ENCODE measurements at regions not wholly inside any gene's neighbourhood (a gene's known extent, or its start where the extent isn't known, plus 50 kb on each side); places are given as distances from the start of the nearest gene placed in this dataset.

GRCh38 chr9:107906074-107906473 is 416.5 kb upstream of the KLF4 start:
- Histone ChIP-seq H3K36me3 (ENCODE audit: control insufficient read depth in 2 of 2, extremely low read depth in 1 of 2, insufficient read depth in 2 of 2, low read length in 2 of 2) (no peaks in the 10 kb centered on the region), H4K20me1 (replicated peaks; ENCODE audit: control insufficient read depth, extremely low read depth, insufficient read depth, low read length) (no peaks in the 10 kb centered on the region), H3K27ac (ENCODE audit: insufficient read depth, low read depth, low read length) (no peak overlapping the region), H3K27me3 (ENCODE audit: control insufficient read depth in 2 of 2, insufficient read depth in 2 of 2, low read length in 2 of 2) (no peaks in the 10 kb centered on the region), H2AFZ (ENCODE audit: low read depth, low read length) (no peak overlapping the region), H3K4me2 (ENCODE audit: insufficient read depth, low read length) (no peak overlapping the region), H3K79me2 (ENCODE audit: control insufficient read depth, insufficient read depth, low read length) (no peaks in the 10 kb centered on the region), H3K9me3 (replicated peaks; ENCODE audit: control insufficient read depth, insufficient read depth, low read length) (no peaks in the 10 kb centered on the region), H3K4me3 (replicated peaks in 1 of 3; ENCODE audit: insufficient read depth in 1 of 3, low read depth in 1 of 3, low read length in 3 of 3) (no peak overlapping the region), H3K4me1 (ENCODE audit: control insufficient read depth, extremely low read depth, insufficient read depth, low read length) (no peaks in the 10 kb centered on the region), H3K9ac (replicated peaks; ENCODE audit: extremely low read depth, insufficient read depth, low read length) (no peak overlapping the region), H3K9me1 (replicated peaks; ENCODE audit: control insufficient read depth, extremely low read depth, insufficient read depth, low read length) (no peaks in the 10 kb centered on the region)
- intact Hi-C loops (cut with micrococcal nuclease) (no loop called here), dilution Hi-C loops (cut with MboI; ENCODE audit: extremely low pct_ligation_motif_present, low sequenced_read_pairs) (no loop called here)
- no peak for DNase-seq (ENCODE audit: low read depth, low spot score)
- TF ChIP-seq POLR2A (IDR thresholded peaks at IDR 0.05; ENCODE audit: low read depth, low read length) (no peak), MYC (IDR thresholded peaks at IDR 0.05; ENCODE audit: low read depth, low read length) (no peak), GATA2 (IDR thresholded peaks at IDR 0.05; ENCODE audit: insufficient read depth, insufficient read length, low read depth, low read length) (no peak), POLR2AphosphoS5 (IDR thresholded peaks at IDR 0.05; ENCODE audit: insufficient read depth, low read depth, low read length) (no peak), JUN (IDR thresholded peaks at IDR 0.05; ENCODE audit: borderline replicate concordance, insufficient read depth, insufficient read length, low read depth) (no peak), CTCF (IDR thresholded peaks at IDR 0.05; ENCODE audit: extremely low read depth in 1 of 2, insufficient read depth in 1 of 2, low read depth in 1 of 2, low read length in 2 of 2) (no peak), FOS (IDR thresholded peaks at IDR 0.05; ENCODE audit: borderline replicate concordance, insufficient read depth, low read length) (no peak), EZH2 (IDR thresholded peaks at IDR 0.05; ENCODE audit: borderline replicate concordance, low read depth, low read length, severe bottlenecking) (no peak), MAX (IDR thresholded peaks at IDR 0.05; ENCODE audit: insufficient read depth, insufficient read length) (no peak)
- POLR2A ChIA-PET: no interaction called here
- BruUV-seq (replicated peaks): no TSS peak
- CTCF ChIA-PET: no interaction called here
- no peak for FAIRE-seq

All from endothelial cell of umbilical vein (primary cell).